Stimulated activated CD4-positive, alpha-beta T cell treated with anti-CD3 and anti-CD28 coated beads, Interleukin-15, amount 100 ng/mL, for 48 hours (primary cell): ENCODE measurements at regions not wholly inside any gene's neighbourhood (a gene's known extent, or its start where the extent isn't known, plus 50 kb on each side); places are given as distances from the start of the nearest gene placed in this dataset.

ENCODE experiments used
- DNase-seq, 2 donors: peaks; one replicate each; pipeline ENCODE4 v3.0.0-alpha.2; 2020; ENCODE audit warnings: low read depth in 2 of 2

DNA sequence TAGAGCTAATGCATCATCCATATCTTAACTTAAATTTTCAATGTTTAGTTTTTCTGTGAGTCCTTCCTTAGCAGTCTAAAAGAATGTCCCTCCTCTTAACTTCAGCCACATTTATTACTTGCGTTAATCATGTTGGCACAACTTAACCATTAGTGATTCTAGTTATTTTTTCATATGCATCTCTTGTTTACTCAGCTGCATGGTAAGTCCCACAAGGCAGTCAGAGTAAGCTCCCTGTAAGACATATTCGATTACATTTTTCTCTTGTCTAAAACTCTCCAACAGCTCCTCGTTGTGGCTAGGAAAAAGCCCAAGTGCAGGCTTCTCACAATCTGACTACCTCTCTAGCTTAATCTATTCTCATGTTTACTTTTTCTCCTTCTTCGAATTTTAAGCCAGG, 2045.3 kb upstream of the PIK3C3 start:
- no peak for DNase-seq

DNA sequence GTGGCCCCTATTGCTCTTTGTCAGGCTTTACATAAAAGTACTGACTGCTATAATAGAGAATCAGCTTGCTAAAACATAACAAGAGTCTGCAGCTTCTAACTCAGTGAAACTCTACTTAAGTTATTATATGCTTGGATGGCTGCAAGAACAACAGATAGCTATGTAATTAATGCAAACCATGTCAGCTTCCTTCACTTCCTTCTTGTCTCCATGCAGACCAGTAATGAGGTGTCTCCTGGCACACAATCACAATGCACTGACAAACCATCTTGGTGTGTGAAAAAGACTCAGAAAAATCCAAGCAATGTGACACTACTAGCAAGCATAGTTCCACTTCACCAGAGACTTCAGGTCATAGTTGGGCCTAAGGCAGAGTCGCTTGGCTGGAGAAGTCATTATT, 2068.9 kb upstream of the PIK3C3 start:
- no peak for DNase-seq

DNA sequence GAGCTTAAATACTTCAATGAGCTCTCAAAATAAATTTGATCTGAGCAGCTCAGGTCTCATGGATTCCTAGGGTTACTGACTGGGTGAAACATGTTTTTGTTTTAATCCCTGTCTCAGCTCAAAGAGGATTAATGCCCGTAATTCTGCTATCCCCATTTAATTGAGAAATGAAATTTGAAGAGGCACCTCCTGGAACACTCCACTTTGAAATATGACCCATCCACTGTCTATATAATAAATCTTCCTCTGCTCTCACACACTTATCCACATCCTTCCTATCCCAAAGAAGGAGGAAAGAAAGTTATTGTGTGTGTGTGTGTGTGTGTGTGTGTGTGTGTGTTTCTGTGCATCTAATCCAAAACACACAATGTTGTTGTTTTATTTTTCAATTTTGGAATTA, 2082.4 kb upstream of the PIK3C3 start:
- DNase-seq = no peak

DNA sequence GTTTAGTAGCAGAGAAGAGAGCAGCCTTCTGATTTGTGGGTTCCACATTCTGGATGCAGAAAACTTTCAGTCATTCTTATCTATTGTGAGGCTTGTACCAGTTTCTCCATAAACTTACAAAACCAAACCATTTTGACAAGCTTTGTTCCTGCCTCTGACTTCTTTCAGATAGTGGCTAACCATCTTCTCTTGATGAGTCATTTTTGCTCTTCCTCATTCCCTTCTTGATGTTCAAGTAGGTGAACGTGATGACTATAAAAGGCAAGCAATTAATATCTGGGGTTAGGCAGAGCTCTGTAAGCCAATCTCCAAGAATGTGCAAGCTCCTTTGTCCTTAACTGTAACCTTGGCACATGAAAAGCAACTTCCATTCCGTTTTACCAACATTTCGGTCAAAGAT, 2083.1 kb upstream of the PIK3C3 start:
- no peak for DNase-seq

DNA sequence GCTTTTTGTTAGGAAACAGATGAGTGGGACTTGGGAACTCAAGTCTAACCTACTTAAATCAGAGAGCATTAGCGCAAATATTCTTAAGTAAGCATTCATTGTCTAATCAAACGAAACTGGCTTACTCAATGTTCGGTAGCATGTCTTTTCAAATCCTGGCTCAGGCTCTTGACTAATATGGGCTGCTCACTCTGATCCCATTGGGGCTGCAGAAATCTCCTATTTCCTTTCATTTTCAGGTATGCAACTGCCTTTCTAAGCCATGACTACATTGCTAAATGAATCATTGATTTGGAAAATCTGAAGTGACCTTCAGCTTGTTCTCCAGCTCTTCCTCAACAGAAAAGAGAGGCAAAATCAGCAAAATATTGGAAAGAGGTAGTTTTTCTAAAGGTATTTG, 2084.4 kb upstream of the PIK3C3 start:
- DNase-seq = no peak

DNA sequence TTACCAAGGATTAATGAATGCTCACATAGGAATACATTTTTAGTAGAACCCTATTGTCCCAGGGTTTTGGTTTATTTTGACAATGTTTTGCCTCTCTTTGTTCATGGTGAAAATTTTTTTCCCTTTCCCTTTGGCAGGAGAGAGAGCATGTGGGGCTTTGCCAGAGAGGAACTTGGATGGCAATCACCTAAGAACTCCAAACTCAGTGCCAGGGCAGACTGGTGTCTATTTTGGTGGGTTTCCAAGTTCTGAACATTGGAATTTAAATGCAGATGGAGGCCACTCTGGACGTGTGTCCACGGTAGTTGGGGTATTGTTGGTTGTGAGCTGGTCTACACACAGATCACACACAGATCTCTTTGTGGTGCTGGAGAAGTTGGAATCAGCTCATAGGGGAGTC, 2091.1 kb upstream of the PIK3C3 start:
- DNase-seq = no peak

DNA sequence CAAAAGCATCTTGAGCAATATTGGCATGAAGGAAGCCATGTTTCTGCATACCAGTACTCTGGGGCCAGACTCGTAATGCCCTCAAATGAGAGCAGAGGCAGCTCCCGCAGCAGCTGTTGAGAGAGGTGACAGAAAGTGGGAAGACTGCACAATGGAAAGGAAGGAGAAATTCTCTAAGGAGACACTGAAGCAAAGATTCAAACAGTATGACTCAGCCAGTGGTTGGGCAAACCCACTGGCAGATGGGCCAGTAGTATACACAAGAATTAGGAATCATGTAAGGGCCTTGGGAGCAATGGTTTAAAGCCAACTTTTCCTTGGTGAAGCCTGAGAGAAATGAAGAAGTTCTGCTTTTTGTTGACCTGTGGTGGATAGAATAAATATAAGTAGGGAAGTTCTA, 2092.7 kb upstream of the PIK3C3 start:
- DNase-seq = no peak

DNA sequence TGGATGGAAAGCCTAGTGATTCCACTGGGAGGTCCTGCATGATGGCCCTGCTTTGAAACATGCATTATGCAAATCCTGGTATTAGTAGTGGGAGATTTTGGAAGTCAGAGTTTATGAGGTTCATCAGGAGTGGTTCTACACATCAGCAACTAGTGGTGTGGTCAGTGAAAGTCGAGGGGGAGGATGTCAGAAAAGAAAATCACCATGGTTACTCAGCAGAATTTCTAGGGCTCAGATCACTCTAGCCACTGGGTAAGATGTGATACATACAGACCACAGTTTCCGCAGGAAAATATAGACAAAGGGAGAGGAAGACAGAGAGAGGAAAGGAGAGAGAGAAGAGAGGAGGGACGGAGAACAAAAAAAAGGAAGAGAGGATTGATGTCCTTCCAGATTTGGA, 2100.7 kb upstream of the PIK3C3 start:
- no peak for DNase-seq

DNA sequence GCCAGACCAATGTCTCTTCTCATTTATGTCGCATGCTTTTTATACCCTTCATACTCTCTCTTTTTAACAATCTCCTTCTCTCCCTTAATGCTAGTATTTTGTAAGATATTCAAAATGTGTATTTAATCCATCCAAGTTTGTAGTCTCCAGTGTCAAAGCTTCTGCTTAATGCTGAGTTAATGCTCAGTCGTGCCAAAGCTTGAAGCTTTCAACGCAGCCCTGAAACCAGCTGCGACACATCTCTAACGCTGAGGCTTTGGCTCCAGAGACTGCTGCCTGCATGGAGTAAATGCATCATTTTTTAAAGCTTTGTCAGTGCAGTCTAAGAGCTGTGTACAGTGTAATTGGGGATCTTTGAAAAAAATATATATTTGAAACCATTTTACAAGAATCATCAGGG, 2108.8 kb upstream of the PIK3C3 start:
- no peak for DNase-seq

DNA sequence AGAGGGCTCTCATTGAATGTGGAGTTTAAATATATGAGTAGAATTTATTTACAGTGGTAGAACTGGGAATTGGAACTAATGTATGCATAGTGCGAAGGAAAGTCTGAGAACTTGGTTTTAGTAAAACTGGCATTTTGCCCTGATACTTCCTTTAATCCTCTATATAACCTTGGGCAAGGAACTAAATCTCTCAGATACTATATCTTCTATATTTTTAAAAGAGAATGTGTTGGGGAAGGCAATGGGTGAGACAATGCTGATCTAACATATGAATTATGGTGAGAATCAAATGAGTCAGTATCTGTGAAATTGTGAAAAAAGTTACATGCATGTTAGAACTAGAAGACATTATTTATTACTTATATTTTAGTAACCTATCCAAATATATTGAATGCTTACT, 2109.4 kb upstream of the PIK3C3 start:
- no peak for DNase-seq

DNA sequence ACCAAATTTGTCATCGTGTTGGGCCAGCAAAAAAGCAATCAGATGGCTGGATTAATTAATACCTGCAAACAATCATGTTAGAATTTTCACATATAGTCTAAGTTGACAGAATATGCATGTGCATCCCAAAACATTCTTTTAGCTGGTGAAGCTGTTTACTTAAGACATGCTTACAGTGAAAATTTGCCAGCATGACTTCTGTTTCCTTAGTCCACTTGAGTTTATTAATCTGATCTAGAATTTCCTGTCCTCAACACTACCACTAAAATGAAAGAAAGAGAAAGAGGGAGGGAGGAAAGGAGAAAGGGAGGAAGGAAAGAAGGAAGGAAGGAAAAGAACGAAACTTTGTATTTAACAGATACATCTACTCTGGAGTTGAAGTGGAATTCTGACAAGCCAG, 2109.9 kb upstream of the PIK3C3 start:
- no peak for DNase-seq

DNA sequence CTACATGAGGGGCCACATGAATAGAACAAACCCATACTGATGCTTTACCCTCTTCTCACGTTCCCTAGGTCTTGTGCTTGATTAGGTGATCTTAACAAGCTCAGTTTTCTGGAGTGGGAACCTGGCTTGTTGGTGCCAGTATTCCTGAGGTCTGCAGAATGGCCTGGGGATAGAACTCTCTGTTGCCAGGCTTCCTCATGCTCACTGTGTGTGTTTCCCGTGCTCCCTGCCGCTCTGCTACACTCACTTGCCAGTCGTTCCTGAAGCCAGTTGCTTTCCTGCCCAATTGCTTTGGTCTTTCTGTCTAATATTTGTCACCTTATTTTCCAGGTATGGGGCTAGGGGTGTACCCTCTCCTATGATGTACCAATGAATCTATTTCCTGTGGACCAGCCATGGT, 2111.5 kb upstream of the PIK3C3 start:
- DNase-seq = no peak

DNA sequence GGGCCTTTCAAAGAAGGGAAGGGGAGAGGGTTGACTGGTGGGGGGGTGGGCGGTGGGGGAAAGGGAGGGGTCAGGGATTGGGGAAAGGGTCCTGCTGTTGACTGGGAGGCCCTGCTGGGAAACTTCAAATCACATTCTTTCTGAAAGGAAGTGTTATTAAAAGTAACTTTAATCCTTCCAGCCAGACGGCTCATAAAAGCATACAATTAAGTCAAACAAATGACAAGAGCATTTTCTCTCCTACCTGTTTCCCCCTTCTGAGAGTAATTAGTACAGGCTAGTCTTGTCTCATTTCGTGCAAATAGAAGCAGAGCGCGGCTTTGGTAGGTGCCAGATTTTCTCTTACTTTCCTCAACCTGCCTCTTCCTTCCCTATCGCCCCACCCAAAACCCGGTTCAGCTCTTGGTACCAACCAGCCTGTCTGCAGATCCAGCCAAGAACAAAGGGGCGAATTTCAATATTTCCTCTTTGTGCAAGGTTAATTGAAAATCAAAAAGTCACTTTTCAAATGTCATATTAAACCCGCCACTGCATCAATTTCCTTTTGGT, 2112.6 kb upstream of the PIK3C3 start:
- no peak for DNase-seq

DNA sequence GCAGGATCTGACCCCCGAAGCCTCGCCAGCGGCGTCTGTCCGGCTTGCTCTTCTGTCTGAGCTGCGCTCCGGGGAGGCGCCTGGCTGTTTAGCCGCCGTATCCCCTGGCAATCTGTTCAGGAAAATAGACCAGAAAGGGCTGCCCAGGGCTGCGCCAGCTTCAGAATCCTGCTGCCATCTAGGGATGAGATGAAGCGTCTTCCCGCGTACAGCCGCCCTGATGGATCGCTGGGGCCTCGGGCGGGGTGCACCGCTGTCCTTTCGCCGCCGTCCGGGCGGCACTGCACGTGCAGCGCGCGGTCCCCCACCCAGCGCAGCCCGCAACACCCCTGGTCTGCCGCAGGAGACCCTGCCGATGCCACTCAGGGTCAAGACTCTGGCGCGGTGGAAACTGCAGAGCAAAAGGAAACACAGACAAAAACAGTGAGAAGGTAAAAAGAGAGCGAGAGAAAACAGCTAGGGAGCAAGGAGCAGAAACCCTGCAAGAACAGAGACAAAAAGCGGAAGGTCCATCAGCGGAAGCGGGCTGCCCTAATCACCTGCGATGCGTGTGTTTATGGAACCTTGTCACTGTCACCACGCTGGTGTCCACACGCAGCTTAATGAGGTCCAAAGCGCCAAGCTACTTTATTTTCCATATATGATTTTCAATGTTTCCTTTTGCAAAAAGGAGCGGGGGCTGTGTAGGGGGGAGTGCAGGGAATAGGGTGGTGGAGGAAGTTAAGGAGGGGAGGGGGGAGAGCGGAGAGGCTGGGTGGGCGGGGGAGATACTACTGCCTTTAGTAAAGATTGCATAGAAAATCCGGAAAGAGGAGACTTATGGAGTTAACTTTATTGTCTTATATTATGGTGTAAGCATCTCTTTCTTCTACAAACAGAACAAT, 2113.3 kb upstream of the PIK3C3 start:
- no peak for DNase-seq

DNA sequence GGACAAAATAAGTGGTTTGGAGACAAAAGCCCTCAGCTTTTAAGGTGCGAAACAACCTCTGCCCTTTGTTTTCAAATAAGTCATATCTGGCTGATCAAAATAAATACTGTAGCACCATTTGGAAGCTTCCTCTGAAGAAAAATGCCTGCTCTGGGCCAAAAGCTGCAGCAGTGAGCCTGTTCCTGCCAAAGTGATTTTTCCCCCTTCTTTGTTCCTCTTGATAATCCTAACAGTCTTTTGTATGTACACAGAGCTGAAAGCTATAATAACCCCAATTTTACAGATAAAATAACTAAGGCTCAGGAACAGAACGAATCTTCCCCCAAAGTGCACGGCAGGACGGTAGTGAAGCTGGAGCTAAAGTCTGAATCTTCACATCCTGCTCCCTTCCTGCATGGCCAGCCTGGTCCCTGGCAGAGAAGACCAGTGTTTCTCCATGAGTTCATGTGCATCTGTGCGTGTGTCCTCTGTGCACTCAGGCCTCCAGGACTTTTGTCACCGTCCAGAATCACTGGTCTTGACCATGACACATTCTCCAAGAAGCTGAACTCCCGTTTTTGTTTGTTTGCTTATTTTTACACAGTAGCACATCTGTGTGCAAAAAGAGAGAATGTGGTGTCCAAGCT, 2114.1 kb upstream of the PIK3C3 start:
- DNase-seq = no peak

DNA sequence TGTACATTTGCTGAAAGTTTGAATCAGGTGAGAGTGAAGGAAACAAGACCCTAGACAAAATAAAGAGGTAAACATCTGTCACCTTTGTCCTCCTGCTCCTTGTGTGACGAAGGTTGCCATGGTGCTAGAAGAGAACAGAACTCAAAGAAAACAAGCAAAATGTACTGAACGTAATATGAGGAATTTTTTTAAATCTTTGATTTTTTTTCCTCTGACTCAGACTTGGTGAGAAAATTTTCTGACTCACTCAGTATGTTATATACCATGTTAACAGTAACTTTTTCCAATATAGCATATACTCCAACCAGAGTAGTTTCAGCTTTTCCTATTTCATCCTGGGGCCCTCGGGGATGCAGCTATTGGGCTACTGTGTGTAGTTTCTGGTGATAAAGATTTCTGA, 2114.6 kb upstream of the PIK3C3 start:
- no peak for DNase-seq

DNA sequence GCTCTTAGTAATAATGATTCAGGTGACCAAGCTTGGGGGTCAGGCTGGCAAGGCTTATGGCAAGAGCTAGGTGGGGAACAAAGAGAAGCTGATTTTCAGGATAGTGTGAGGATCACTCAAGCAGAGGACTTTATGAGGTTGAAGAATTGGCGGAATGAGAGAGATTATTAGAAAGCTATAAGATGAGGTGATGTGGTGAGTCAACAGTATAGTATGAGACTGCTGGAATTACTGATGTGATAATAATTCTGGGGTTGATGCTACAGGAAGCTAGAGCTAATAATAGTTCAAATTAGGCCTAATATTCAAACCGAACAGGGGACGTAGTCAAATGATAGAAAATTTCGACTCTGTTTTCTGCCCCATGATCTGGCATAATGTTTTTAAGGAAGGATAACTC, 2115.3 kb upstream of the PIK3C3 start:
- no peak for DNase-seq

DNA sequence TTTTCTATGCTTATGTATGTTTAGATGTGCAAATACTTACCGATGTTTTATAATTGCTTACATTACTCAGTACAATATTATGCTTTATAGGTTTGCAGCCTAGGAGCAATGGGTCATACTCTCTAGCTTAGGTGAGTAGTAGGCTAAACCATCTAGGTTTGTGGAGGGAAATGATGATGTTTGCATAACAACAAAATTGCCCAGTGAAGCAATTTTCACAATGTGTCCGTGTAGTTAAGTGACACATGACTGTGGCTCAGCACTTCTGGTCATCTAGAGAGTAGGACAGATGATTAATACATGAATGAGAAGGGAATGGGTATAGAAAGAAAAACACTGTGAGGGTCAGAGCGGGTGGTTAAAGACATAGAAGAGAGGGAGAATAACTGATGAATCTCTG, 2116.2 kb upstream of the PIK3C3 start:
- DNase-seq = no peak

DNA sequence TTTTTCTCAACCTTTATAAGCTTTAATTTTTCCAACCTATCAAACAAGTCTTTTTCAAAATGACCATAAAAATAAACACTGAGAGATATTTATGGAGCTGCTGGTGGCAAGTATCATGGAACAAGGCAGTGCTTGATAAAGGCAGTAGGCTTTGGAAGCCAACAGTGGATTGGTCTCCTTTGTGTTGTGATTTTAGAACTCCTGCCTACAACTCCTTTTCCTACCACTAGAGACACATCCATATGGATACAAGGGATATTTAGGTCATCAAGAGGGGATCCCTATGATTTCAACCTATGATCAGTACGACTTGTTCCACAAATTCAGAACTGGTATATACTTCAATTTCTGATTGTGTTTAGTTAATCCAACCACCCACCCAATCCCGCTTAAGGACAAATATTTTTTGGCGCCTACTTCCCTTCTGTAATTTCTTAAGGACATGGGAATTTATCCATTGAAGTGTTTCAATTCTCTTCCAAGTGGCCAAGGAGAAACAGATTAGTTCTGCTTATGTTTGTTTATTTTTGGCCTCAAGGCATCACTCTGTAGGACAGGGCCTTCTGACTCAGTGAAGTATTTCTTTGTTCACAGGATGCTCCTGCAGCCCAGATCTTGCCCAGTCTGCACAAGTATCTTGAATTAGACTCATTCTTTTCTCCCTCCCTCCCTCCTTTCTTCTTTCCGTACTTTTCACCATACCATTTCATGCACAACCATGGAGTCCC, 2119.6 kb upstream of the PIK3C3 start:
- no peak for DNase-seq

DNA sequence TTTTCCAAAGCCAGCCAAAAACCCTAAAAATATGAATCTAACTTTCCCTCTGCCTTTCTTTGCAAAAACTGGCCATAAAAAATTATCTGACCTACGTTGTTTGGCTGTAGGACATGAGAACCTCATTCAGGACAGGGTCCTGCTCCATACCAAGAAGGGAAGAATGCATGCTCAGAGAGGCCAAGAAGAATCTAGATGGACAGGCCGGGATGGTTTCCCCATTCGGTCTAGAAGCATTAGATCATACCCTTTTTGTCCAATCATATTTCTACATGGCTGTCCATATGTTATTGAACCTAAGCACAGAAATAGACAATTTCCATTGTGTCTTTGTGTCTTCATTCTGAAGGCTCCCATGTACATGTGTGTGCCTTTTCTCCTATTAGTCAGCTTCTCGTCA, 2120.4 kb upstream of the PIK3C3 start:
- DNase-seq = no peak

DNA sequence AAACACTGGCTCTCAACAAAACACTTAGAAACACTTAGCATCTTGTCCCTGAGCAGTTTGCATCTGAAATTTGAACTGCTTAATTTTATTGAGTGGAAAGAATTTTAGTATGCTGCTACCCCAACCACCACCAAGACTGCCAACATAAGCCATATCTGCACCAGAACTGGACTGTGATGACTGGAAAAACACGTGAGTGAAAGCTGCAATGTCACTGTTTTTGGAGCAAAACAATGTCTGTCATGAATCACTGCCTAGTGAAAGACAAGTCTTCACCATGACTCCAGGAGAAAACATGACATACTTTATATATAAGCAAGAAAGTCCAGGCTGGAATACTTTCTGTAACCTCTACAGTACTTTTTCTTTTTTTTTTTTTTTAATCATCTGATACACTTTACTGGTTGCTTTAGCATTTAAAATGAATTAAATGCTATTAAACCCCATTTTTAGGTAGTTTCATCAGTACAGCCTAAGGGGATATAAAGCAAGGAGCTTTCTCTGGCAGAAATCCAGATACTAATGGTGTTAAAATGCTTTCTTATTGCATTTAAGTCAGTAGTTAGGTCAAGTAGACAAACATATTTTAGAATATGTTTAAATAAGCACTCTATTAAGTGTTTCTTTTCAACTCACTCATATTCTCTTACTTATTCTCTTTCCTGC, 2129.4 kb upstream of the PIK3C3 start:
- DNase-seq = no peak

DNA sequence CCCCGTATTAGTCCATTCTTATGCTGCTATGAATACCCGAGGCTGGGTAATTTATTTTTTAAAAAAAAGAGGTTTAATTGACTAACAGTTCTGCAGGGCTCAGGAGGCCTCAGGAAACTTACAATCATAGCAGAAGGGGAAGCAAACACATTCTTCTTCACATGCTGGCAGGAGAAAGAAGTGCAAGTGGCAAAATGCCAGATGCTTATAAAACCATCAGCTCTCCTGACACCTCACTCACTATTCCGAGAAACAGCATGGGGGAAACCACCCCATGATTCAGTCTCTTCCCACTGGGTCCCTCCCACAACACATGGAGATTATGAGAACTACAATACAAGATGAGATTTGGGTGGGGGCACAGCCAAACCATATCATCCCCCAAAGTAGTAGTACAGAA, 2148.5 kb upstream of the PIK3C3 start:
- DNase-seq = no peak
